ENCODE measurements at regions not wholly inside any gene's neighbourhood (a gene's known extent, or its start where the extent isn't known, plus 50 kb on each side); places are given as distances from the start of the nearest gene placed in this dataset.

DNA sequence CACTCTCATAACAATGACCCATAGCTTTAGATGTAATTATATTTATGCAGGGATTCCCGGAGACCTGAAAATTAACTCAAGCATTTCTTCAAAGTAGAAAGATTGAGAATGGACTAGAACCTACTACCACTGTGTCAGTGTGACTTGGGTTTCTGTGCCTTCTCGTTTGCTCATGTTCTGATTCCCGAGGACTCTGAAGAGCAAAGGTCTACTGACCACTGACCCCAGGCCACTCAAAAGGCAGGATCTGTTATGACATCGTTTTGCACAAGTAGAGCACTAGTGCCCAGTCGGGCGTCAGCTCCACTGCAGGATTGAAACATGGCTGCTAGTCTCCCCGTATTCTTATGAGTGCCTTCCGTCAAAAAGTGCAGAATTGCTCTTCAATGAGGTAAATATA lies 53.8 kb upstream of the DHRS4 start:
- Histone ChIP-seq H3K27ac (ENCODE audit: control insufficient read depth, insufficient read depth, low read length) (no peak overlapping the region), H3K9me3 (ENCODE audit: control insufficient read depth, low read depth, low read length) (no peaks in the 10 kb centered on the region), H3K9ac (ENCODE audit: control insufficient read depth, extremely low read depth, insufficient read depth, low read length) (no peak overlapping the region), H3K79me2 (ENCODE audit: control insufficient read depth, insufficient read depth, low read length) (no peaks in the 10 kb centered on the region), H3K4me2 (ENCODE audit: control insufficient read depth, extremely low read depth, insufficient read depth, low read depth, low read length) (no peak overlapping the region), H4K20me1 (ENCODE audit: control insufficient read depth, extremely low read depth, insufficient read depth, low read length) (no peaks in the 10 kb centered on the region), H3K36me3 (ENCODE audit: control insufficient read depth in 2 of 2, extremely low read depth in 1 of 2, insufficient read depth in 2 of 2, low read length in 2 of 2) (no peaks in the 10 kb centered on the region), H3K4me1 (ENCODE audit: control insufficient read depth, extremely low read depth, insufficient read depth, low read length) (no peaks in the 10 kb centered on the region), H2AFZ (ENCODE audit: control insufficient read depth, low read length) (no peak overlapping the region), H3K9me1 (ENCODE audit: control insufficient read depth, extremely low read depth, insufficient read depth, low read length) (no peaks in the 10 kb centered on the region), H3K4me3 (ENCODE audit: control insufficient read depth in 2 of 3, extremely low read depth in 1 of 3, insufficient read depth in 2 of 3, low read depth in 1 of 3, low read length in 3 of 3) (no peak overlapping the region), H3K27me3 (ENCODE audit: control insufficient read depth, extremely low read depth, insufficient read depth, low read length) (no peaks in the 10 kb centered on the region)
- FAIRE-seq = no peak
- dilution Hi-C loops (cut with MboI; ENCODE audit: extremely low pct_ligation_motif_present, low sequenced_read_pairs) = no loop called here
- no peak for TF ChIP-seq EZH2 (IDR thresholded peaks at IDR 0.05; ENCODE audit: low read length)
- TF ChIP-seq, protein P1, sequence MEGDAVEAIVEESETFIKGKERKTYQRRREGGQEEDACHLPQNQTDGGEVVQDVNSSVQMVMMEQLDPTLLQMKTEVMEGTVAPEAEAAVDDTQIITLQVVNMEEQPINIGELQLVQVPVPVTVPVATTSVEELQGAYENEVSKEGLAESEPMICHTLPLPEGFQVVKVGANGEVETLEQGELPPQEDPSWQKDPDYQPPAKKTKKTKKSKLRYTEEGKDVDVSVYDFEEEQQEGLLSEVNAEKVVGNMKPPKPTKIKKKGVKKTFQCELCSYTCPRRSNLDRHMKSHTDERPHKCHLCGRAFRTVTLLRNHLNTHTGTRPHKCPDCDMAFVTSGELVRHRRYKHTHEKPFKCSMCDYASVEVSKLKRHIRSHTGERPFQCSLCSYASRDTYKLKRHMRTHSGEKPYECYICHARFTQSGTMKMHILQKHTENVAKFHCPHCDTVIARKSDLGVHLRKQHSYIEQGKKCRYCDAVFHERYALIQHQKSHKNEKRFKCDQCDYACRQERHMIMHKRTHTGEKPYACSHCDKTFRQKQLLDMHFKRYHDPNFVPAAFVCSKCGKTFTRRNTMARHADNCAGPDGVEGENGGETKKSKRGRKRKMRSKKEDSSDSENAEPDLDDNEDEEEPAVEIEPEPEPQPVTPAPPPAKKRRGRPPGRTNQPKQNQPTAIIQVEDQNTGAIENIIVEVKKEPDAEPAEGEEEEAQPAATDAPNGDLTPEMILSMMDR (optimal IDR thresholded peaks at IDR 0.05 in 1 of 3, IDR thresholded peaks at IDR 0.05 in 1 of 3, conservative IDR thresholded peaks at IDR 0.05 in 1 of 3; ENCODE audit: extremely low read depth in 1 of 3, insufficient read depth in 2 of 3, low read length in 3 of 3) = no peak
- no peak for DNase-seq (ENCODE audit: low read depth, low spot score)

DNA sequence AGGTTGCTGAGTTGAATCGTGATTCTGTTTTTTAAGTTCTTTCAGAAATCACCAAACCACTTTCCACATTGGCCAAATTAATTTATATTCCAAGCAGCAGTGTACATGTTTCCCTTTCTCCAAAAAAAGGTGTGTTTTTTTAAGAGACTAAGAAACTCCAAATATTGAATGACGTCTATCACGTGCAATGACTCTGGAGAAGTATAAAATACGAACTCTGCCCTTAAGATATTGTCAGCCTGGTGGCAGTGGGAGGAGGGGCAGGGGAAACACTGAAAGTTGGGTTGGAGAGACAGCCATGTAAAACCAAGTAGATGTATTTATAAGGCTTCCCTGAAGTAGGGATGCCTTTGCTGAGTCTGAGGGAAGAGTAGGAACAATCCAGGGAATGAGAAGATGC lies 50.1 kb upstream of the DHRS4 start:
- no peak for DNase-seq (ENCODE audit: low read depth, low spot score)
- TF ChIP-seq, protein P1 (optimal IDR thresholded peaks at IDR 0.05 in 1 of 3, IDR thresholded peaks at IDR 0.05 in 1 of 3, conservative IDR thresholded peaks at IDR 0.05 in 1 of 3; ENCODE audit: extremely low read depth in 1 of 3, insufficient read depth in 2 of 3, low read length in 3 of 3) = no peak
- no peak overlapping the region for H3K4me2 ChIP-seq (ENCODE audit: control insufficient read depth, extremely low read depth, insufficient read depth, low read depth, low read length)
- no peak for FAIRE-seq
- no peaks in the 10 kb centered on the region for H3K4me1 ChIP-seq (ENCODE audit: control insufficient read depth, extremely low read depth, insufficient read depth, low read length)
- no peak overlapping the region for H3K27ac ChIP-seq (ENCODE audit: control insufficient read depth, insufficient read depth, low read length)
- no peaks in the 10 kb centered on the region for H3K9me3 ChIP-seq (ENCODE audit: control insufficient read depth, low read depth, low read length)
- no peaks in the 10 kb centered on the region for H3K9me1 ChIP-seq (ENCODE audit: control insufficient read depth, extremely low read depth, insufficient read depth, low read length)
- no peaks in the 10 kb centered on the region for H3K79me2 ChIP-seq (ENCODE audit: control insufficient read depth, insufficient read depth, low read length)
- H3K4me3 ChIP-seq (ENCODE audit: control insufficient read depth in 2 of 3, extremely low read depth in 1 of 3, insufficient read depth in 2 of 3, low read depth in 1 of 3, low read length in 3 of 3) = no peak overlapping the region
- dilution Hi-C loops (cut with MboI; ENCODE audit: extremely low pct_ligation_motif_present, low sequenced_read_pairs) = no loop called here
- no peaks in the 10 kb centered on the region for H3K36me3 ChIP-seq (ENCODE audit: control insufficient read depth in 2 of 2, extremely low read depth in 1 of 2, insufficient read depth in 2 of 2, low read length in 2 of 2)
- H3K27me3 ChIP-seq (ENCODE audit: control insufficient read depth, extremely low read depth, insufficient read depth, low read length) = peaks cover 3% of the 10 kb centered on the region
- H4K20me1 ChIP-seq (ENCODE audit: control insufficient read depth, extremely low read depth, insufficient read depth, low read length) = no peaks in the 10 kb centered on the region
- no peak overlapping the region for H2AFZ ChIP-seq (ENCODE audit: control insufficient read depth, low read length)
- no peak overlapping the region for H3K9ac ChIP-seq (ENCODE audit: control insufficient read depth, extremely low read depth, insufficient read depth, low read length)
